ENCODE measurements at regions not wholly inside any gene's neighbourhood (a gene's known extent, or its start where the extent isn't known, plus 50 kb on each side); places are given as distances from the start of the nearest gene placed in this dataset.

GRCh38 chr4:158053086-158053485 lies 119.7 kb downstream of the GASK1B start:
- Histone ChIP-seq H3K27ac (ENCODE audit: low read depth, low read length, poor library complexity, severe bottlenecking) (no peak overlapping the region), H3K9me3 (ENCODE audit: low read length) (no peaks in the 10 kb centered on the region), H3K36me3 (ENCODE audit: insufficient read depth, low read length) (no peaks in the 10 kb centered on the region), H4K20me1 (ENCODE audit: insufficient read depth, low read length) (no peaks in the 10 kb centered on the region), H2AFZ (ENCODE audit: low read length) (no peak overlapping the region), H3K4me3 (ENCODE audit: low read depth, low read length, poor library complexity, severe bottlenecking) (no peak overlapping the region), H3K4me2 (ENCODE audit: low read length) (no peak overlapping the region), H3K9me2 (ENCODE audit: insufficient read depth, low read length) (no peaks in the 10 kb centered on the region), H3K4me1 (ENCODE audit: insufficient read depth, low read length, poor library complexity, severe bottlenecking) (no peaks in the 10 kb centered on the region), H3K79me2 (ENCODE audit: insufficient read depth, low read depth, low read length) (no peaks in the 10 kb centered on the region)
- intact Hi-C loops (cut with micrococcal nuclease; ENCODE audit: unreplicated experiment), result no loop called here
- TF ChIP-seq EZH2phosphoT487 (IDR thresholded peaks at IDR 0.05; ENCODE audit: borderline replicate concordance, low read depth, low read length), result no peak
- TF ChIP-seq CTCF (conservative IDR thresholded peaks at IDR 0.05; ENCODE audit: low read length), result no peak
- BruUV-seq (replicated peaks), result no TSS peak
- ChIA-PET CTCF (ENCODE audit: unreplicated experiment) (no interaction called here), POLR2A (interaction anchor here (0.6 kb wide), 1 partner anchor 821 kb away, joined by 6 read pairs; no protein-coding TSS in a partner anchor)
- DNase-seq (ENCODE audit: low spot score), result no peak

- no peaks in the 10 kb centered on the region for H3K79me2 ChIP-seq (ENCODE audit: insufficient read depth, low read depth, low read length)
- H3K27ac ChIP-seq (ENCODE audit: low read depth, low read length, poor library complexity, severe bottlenecking), result no peak overlapping the region
- H3K4me3 ChIP-seq (ENCODE audit: low read depth, low read length, poor library complexity, severe bottlenecking), result no peak overlapping the region
- intact Hi-C loops (cut with micrococcal nuclease; ENCODE audit: unreplicated experiment), result no loop called here
- TF ChIP-seq EZH2phosphoT487 (IDR thresholded peaks at IDR 0.05; ENCODE audit: borderline replicate concordance, low read depth, low read length), result no peak
- no peak for TF ChIP-seq CTCF (conservative IDR thresholded peaks at IDR 0.05; ENCODE audit: low read length)
- no TSS peak for BruUV-seq (replicated peaks)
- no peaks in the 10 kb centered on the region for H3K4me1 ChIP-seq (ENCODE audit: insufficient read depth, low read length, poor library complexity, severe bottlenecking)
- no peaks in the 10 kb centered on the region for H4K20me1 ChIP-seq (ENCODE audit: insufficient read depth, low read length)
- H3K36me3 ChIP-seq (ENCODE audit: insufficient read depth, low read length), result no peaks in the 10 kb centered on the region
- no peaks in the 10 kb centered on the region for H3K9me3 ChIP-seq (ENCODE audit: low read length)
- no peak overlapping the region for H3K4me2 ChIP-seq (ENCODE audit: low read length)
- no peak overlapping the region for H2AFZ ChIP-seq (ENCODE audit: low read length)
- ChIA-PET CTCF (ENCODE audit: unreplicated experiment) (no interaction called here), POLR2A (interaction anchor here (0.6 kb wide), 1 partner anchor 9 kb away, joined by 3 read pairs; no protein-coding TSS in a partner anchor)
- DNase-seq (ENCODE audit: low spot score), result no peak
- no peaks in the 10 kb centered on the region for H3K9me2 ChIP-seq (ENCODE audit: insufficient read depth, low read length)
Measured at GRCh38 chr4:158051401-158052235, 121.2 kb downstream of the GASK1B start.

GRCh38 chr4:158050942-158051341 lies 121.9 kb downstream of the GASK1B start:
- H4K20me1 ChIP-seq (ENCODE audit: insufficient read depth, low read length), result no peaks in the 10 kb centered on the region
- H3K4me2 ChIP-seq (ENCODE audit: low read length), result no peak overlapping the region
- TF ChIP-seq EZH2phosphoT487 (IDR thresholded peaks at IDR 0.05; ENCODE audit: borderline replicate concordance, low read depth, low read length) (no peak), CTCF (conservative IDR thresholded peaks at IDR 0.05; ENCODE audit: low read length) (no peak)
- no peak overlapping the region for H3K4me3 ChIP-seq (ENCODE audit: low read depth, low read length, poor library complexity, severe bottlenecking)
- DNase-seq (ENCODE audit: low spot score), result no peak
- no peaks in the 10 kb centered on the region for H3K9me2 ChIP-seq (ENCODE audit: insufficient read depth, low read length)
- no peaks in the 10 kb centered on the region for H3K79me2 ChIP-seq (ENCODE audit: insufficient read depth, low read depth, low read length)
- no peak overlapping the region for H2AFZ ChIP-seq (ENCODE audit: low read length)
- H3K4me1 ChIP-seq (ENCODE audit: insufficient read depth, low read length, poor library complexity, severe bottlenecking), result no peaks in the 10 kb centered on the region
- POLR2A ChIA-PET, result no interaction called here
- no peaks in the 10 kb centered on the region for H3K9me3 ChIP-seq (ENCODE audit: low read length)
- no peak overlapping the region for H3K27ac ChIP-seq (ENCODE audit: low read depth, low read length, poor library complexity, severe bottlenecking)
- H3K36me3 ChIP-seq (ENCODE audit: insufficient read depth, low read length), result no peaks in the 10 kb centered on the region
- no TSS peak for BruUV-seq (replicated peaks)
- CTCF ChIA-PET (ENCODE audit: unreplicated experiment), result no interaction called here
- intact Hi-C loops (cut with micrococcal nuclease; ENCODE audit: unreplicated experiment), result no loop called here
